WTC11 (cell line): ENCODE measurements at regions not wholly inside any gene's neighbourhood (a gene's known extent, or its start where the extent isn't known, plus 50 kb on each side); places are given as distances from the start of the nearest gene placed in this dataset.

ENCODE experiments used
- ATAC-seq: fragments of 200-7000 bp; cut with Tn5 transposase; 2 replicates; pipeline ENCODE4 v1.10.0; 2021; ENCODE audit warnings: mild to moderate bottlenecking, moderate library complexity
- CTCF ChIA-PET: fragments of 300-600 bp; sonication (Branson Sonifier 250); formaldehyde crosslinking; loops from one replicate; lab custom pipeline; 2021; ENCODE audit warnings: antibody characterized with exemption; lab: Charles Lee
- POLR2A ChIA-PET: fragments of 350-600 bp; sonication (Branson Sonifier 250); formaldehyde crosslinking; loops from one replicate; lab custom pipeline; 2021; ENCODE audit warnings: antibody characterized with exemption; lab: Charles Lee
- DNase-seq: peaks from one replicate; pipeline ENCODE4 v3.0.0; 2021; ENCODE audit warnings: low spot score
- H3K27ac Mint-ChIP-seq: 2 replicates; pipeline ENCODE4 v1.8.0; 2021; ENCODE audit warnings: mixed read lengths
- H3K27me3 Mint-ChIP-seq: 2 replicates; pipeline ENCODE4 v1.8.0; 2021; ENCODE audit warnings: low read depth, mild to moderate bottlenecking, moderate library complexity, mixed read lengths
- H3K36me3 Mint-ChIP-seq: 2 replicates; pipeline ENCODE4 v1.8.0; 2021; ENCODE audit warnings: mixed read lengths
- H3K4me1 Mint-ChIP-seq: 2 replicates; pipeline ENCODE4 v1.8.0; 2022; ENCODE audit warnings: mixed read lengths
- H3K4me3 Mint-ChIP-seq: 2 replicates; pipeline ENCODE4 v1.8.0; 2021; ENCODE audit warnings: mild to moderate bottlenecking, moderate library complexity, mixed read lengths
- H3K9me3 Mint-ChIP-seq: 2 replicates; pipeline ENCODE4 v1.8.0; 2021; ENCODE audit warnings: mixed read lengths
- CREB1 ChIP-seq: sonication (generic); formaldehyde crosslinking; IDR thresholded peaks from 2 replicates; pipeline ENCODE4 v1.8.0; 2023; ENCODE audit warnings: mild to moderate bottlenecking, missing genetic modification reagents
- CREM ChIP-seq: sonication (generic); formaldehyde crosslinking; IDR thresholded peaks from 2 replicates; pipeline ENCODE4 v1.8.1; 2022; ENCODE audit warnings: mild to moderate bottlenecking, missing genetic modification reagents, moderate library complexity
- CTCF ChIP-seq: fragments of 200-600 bp; IDR thresholded peaks from 2 replicates; pipeline ENCODE4 v1.8.0; 2022; ENCODE audit warnings: antibody characterized with exemption
- E2F1 ChIP-seq: sonication (generic); formaldehyde crosslinking; IDR thresholded peaks from 2 replicates; pipeline ENCODE4 v1.8.0; 2022; ENCODE audit warnings: mild to moderate bottlenecking, missing genetic modification reagents
- ELF4 ChIP-seq: sonication (generic); formaldehyde crosslinking; IDR thresholded peaks from 2 replicates; pipeline ENCODE4 v1.8.1; 2022; ENCODE audit warnings: low read depth, mild to moderate bottlenecking, moderate library complexity, missing genetic modification reagents
- FOXP1 ChIP-seq: sonication (generic); formaldehyde crosslinking; IDR thresholded peaks from 2 replicates; pipeline ENCODE4 v1.8.0; 2022; ENCODE audit warnings: missing genetic modification reagents, mild to moderate bottlenecking, moderate library complexity, borderline replicate concordance
- HMGA2 ChIP-seq: fragments of 250-450 bp; sonication (Bioruptor Pico); IDR thresholded peaks from 2 replicates; pipeline ENCODE4 v1.4.0; 2021; ENCODE audit warnings: mild to moderate bottlenecking, moderate library complexity
- MYBL2 ChIP-seq: sonication (generic); formaldehyde crosslinking; IDR thresholded peaks from 2 replicates; pipeline ENCODE4 v1.8.1; 2023; ENCODE audit warnings: mild to moderate bottlenecking, moderate library complexity, missing genetic modification reagents
- NFYB ChIP-seq: sonication (generic); formaldehyde crosslinking; conservative IDR thresholded peaks from 2 replicates; pipeline ENCODE4 v1.8.0; 2022; ENCODE audit warnings: low read depth, missing genetic modification reagents
- NR1H2 ChIP-seq: sonication (generic); formaldehyde crosslinking; IDR thresholded peaks from 2 replicates; pipeline ENCODE4 v1.9.0; 2021; ENCODE audit warnings: mild to moderate bottlenecking, moderate library complexity, missing genetic modification reagents
- NR2C2 ChIP-seq: sonication (generic); formaldehyde crosslinking; IDR thresholded peaks from 2 replicates; pipeline ENCODE4 v1.8.0; 2022; ENCODE audit warnings: mild to moderate bottlenecking, missing genetic modification reagents
- RELA ChIP-seq: sonication (generic); formaldehyde crosslinking; IDR thresholded peaks from 2 replicates; pipeline ENCODE4 v1.8.1; 2022; ENCODE audit warnings: missing genetic modification reagents, mild to moderate bottlenecking, borderline replicate concordance
- SMAD3 ChIP-seq: sonication (generic); formaldehyde crosslinking; IDR thresholded peaks from 2 replicates; pipeline ENCODE4 v1.8.0; 2022; ENCODE audit warnings: missing genetic modification reagents, mild to moderate bottlenecking, borderline replicate concordance
- TEAD4 ChIP-seq: sonication (generic); formaldehyde crosslinking; IDR thresholded peaks from 2 replicates; pipeline ENCODE4 v1.8.0; 2022; ENCODE audit warnings: mild to moderate bottlenecking, missing genetic modification reagents
- ZNF232 ChIP-seq: sonication (generic); formaldehyde crosslinking; IDR thresholded peaks from 2 replicates; pipeline ENCODE4 v1.8.0; 2022; ENCODE audit warnings: mild to moderate bottlenecking, missing genetic modification reagents
- ZNF263 ChIP-seq: sonication (generic); formaldehyde crosslinking; IDR thresholded peaks from 2 replicates; pipeline ENCODE4 v1.8.1; 2022; ENCODE audit warnings: low read depth, mild to moderate bottlenecking, moderate library complexity, missing genetic modification reagents
- ZNF416 ChIP-seq: fragments of 250-450 bp; sonication (Bioruptor Pico); IDR thresholded peaks from 2 replicates; pipeline ENCODE4 v1.9.0; 2021; ENCODE audit warnings: mild to moderate bottlenecking, inconsistent platforms
- ZNF423 ChIP-seq: fragments of 250-450 bp; sonication (Bioruptor Pico); IDR thresholded peaks from 2 replicates; pipeline ENCODE4 v2.1.2; 2022; ENCODE audit warnings: mild to moderate bottlenecking, moderate library complexity
- ZNF512 ChIP-seq: sonication (generic); formaldehyde crosslinking; IDR thresholded peaks from 2 replicates; pipeline ENCODE4 v1.8.1; 2022; ENCODE audit warnings: missing genetic modification reagents, borderline replicate concordance
- ZNF671 ChIP-seq: fragments of 250-450 bp; sonication (Bioruptor Pico); IDR thresholded peaks from 2 replicates; pipeline ENCODE4 v1.8.0; 2021; ENCODE audit warnings: mild to moderate bottlenecking
- TF ChIP-seq, protein P1 (sequence below): sonication (generic); formaldehyde crosslinking; IDR thresholded peaks from 2 replicates; pipeline ENCODE4 v1.8.1; 2023; ENCODE audit warnings: mild to moderate bottlenecking, missing genetic modification reagents, borderline replicate concordance
- TF ChIP-seq, protein P2 (sequence below): sonication (generic); formaldehyde crosslinking; IDR thresholded peaks from 2 replicates; pipeline ENCODE4 v1.8.0; 2022; ENCODE audit warnings: mild to moderate bottlenecking, missing genetic modification reagents

GRCh38 chr2:217364224-217364623 lies 504.4 kb upstream of the TNP1 start (continued):
- no peak for TF ChIP-seq CTCF
- no peak for TF ChIP-seq E2F1
- TF ChIP-seq RELA (CRISPR knock-in tag) = no peak
- no peak for TF ChIP-seq ELF4
- no peak for TF ChIP-seq NR1H2
- TF ChIP-seq, protein P1, sequence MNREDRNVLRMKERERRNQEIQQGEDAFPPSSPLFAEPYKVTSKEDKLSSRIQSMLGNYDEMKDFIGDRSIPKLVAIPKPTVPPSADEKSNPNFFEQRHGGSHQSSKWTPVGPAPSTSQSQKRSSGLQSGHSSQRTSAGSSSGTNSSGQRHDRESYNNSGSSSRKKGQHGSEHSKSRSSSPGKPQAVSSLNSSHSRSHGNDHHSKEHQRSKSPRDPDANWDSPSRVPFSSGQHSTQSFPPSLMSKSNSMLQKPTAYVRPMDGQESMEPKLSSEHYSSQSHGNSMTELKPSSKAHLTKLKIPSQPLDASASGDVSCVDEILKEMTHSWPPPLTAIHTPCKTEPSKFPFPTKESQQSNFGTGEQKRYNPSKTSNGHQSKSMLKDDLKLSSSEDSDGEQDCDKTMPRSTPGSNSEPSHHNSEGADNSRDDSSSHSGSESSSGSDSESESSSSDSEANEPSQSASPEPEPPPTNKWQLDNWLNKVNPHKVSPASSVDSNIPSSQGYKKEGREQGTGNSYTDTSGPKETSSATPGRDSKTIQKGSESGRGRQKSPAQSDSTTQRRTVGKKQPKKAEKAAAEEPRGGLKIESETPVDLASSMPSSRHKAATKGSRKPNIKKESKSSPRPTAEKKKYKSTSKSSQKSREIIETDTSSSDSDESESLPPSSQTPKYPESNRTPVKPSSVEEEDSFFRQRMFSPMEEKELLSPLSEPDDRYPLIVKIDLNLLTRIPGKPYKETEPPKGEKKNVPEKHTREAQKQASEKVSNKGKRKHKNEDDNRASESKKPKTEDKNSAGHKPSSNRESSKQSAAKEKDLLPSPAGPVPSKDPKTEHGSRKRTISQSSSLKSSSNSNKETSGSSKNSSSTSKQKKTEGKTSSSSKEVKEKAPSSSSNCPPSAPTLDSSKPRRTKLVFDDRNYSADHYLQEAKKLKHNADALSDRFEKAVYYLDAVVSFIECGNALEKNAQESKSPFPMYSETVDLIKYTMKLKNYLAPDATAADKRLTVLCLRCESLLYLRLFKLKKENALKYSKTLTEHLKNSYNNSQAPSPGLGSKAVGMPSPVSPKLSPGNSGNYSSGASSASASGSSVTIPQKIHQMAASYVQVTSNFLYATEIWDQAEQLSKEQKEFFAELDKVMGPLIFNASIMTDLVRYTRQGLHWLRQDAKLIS (CRISPR knock-in tag) = no peak
- TF ChIP-seq TEAD4 (CRISPR knock-in tag) = no peak
- TF ChIP-seq NR2C2 (CRISPR knock-in tag) = no peak
- no peak for TF ChIP-seq SMAD3 (CRISPR knock-in tag)
- no peak for TF ChIP-seq ZNF263 (CRISPR knock-in tag)

- CTCF ChIA-PET = no interaction called here
- Mint-ChIP-seq H3K9me3 (no peaks in the 10 kb centered on the region), H3K36me3 (no peaks in the 10 kb centered on the region), H3K4me3 (no peak overlapping the region), H3K4me1 (peaks cover 8% of the 10 kb centered on the region), H3K27ac (no peak overlapping the region), H3K27me3 (peaks cover 16% of the 10 kb centered on the region)
- ATAC-seq (no peak), DNase-seq (no peak)
- POLR2A ChIA-PET = no interaction called here
- TF ChIP-seq CTCF (no peak), FOXP1 (CRISPR knock-in tag) (no peak), ZNF512 (CRISPR knock-in tag) (no peak), ZNF232 (CRISPR knock-in tag) (no peak), ZNF416 (CRISPR knock-in tag) (no peak), CREM (CRISPR knock-in tag) (no peak), ZNF423 (CRISPR knock-in tag) (no peak), MYBL2 (CRISPR knock-in tag) (no peak), CREB1 (no peak), HMGA2 (no peak), NFYB (CRISPR knock-in tag) (no peak), ZNF671 (CRISPR knock-in tag) (no peak)
- TF ChIP-seq, protein P2, sequence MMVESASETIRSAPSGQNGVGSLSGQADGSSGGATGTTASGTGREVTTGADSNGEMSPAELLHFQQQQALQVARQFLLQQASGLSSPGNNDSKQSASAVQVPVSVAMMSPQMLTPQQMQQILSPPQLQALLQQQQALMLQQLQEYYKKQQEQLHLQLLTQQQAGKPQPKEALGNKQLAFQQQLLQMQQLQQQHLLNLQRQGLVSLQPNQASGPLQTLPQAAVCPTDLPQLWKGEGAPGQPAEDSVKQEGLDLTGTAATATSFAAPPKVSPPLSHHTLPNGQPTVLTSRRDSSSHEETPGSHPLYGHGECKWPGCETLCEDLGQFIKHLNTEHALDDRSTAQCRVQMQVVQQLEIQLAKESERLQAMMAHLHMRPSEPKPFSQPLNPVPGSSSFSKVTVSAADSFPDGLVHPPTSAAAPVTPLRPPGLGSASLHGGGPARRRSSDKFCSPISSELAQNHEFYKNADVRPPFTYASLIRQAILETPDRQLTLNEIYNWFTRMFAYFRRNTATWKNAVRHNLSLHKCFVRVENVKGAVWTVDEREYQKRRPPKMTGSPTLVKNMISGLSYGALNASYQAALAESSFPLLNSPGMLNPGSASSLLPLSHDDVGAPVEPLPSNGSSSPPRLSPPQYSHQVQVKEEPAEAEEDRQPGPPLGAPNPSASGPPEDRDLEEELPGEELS (CRISPR knock-in tag) = no peak
These were observed 503.6 kb upstream of the TNP1 start for GRCh38 chr2:217363470-217363869.
